GM19468 (cell line): ENCODE measurements at regions not wholly inside any gene's neighbourhood (a gene's known extent, or its start where the extent isn't known, plus 50 kb on each side); places are given as distances from the start of the nearest gene placed in this dataset.

Experiments used
- ATAC-seq: cut with Tn5 transposase; IDR thresholded peaks from one replicate; pipeline ENCODE4 v1.9.1; 2021; ENCODE audit warnings: mild to moderate bottlenecking, moderate library complexity, moderate number of reproducible peaks; ENCODE audit not compliant: unreplicated experiment; ENCODE audit errors: extremely low read depth

DNA sequence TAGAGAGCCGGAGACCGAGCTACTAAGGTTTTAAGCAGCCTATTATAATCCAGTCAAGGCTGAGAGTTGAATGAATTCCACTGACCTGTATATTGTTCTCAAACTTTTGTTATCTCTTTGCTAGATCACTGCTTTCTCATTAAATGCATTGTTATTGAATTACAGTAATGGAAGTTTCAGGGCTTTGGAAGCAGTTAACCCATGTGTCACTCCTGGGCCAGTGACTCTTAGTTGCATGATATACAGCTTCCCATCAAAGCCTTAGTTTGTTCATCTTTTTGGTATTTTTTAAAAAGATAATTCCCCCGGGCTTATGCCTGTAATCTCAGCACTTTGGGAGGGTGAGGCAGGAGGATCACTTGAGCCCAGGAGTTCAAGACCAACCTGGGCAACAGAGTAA is 55.4 kb upstream of the KIAA1217 start:
- ATAC-seq: no peak

DNA sequence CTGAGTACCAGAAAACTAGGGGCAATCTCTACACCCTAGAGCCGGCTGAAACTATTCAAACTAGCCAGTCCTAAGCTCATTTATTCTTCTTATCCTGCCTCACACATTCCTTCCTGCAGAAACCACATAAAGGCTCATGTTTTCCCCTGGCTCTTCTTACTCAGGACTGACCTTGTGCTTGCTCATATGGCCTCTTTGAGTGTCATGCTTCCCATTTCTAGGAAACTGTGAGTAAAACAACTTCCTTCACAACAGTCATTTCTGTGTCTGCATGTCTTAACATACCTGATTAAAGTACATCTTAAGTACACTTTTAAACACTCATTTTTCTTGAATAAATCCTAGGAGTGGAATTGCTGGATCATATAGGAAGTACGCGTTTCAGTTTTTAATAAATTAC is 52.3 kb upstream of the KIAA1217 start:
- no peak for ATAC-seq

DNA sequence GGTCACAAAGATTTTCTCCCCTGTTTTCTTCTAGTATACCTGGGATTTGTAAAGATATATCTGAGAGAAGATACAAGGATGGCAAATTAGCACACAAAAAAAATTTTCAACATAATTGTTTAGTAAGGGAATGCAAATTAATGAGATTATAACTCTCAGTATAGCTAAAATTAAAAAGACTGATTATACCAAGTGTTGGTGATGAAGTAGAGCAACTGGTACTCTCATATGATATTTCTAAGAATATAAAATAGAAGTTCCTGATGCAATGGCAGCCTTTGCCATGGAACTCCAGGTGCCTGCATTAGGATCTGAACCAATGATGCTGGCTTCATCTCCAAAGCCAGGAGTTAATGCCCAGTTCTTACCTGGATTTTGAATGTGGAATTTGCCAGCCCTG is 51.4 kb upstream of the KIAA1217 start:
- no peak for ATAC-seq
